GM21723 (cell line): ENCODE measurements at regions not wholly inside any gene's neighbourhood (a gene's known extent, or its start where the extent isn't known, plus 50 kb on each side); places are given as distances from the start of the nearest gene placed in this dataset.

Source experiments
- ATAC-seq: cut with Tn5 transposase; IDR thresholded peaks from one replicate; pipeline ENCODE4 v1.9.1; 2021; ENCODE audit warnings: mild to moderate bottlenecking, moderate library complexity; ENCODE audit not compliant: unreplicated experiment

GRCh38 chr1:24990136-24990535 lies 60.1 kb upstream of the RUNX3 start:
- ATAC-seq, result no peak

GRCh38 chr1:24989082-24989481 lies 59.0 kb upstream of the RUNX3 start:
- ATAC-seq, result no peak

GRCh38 chr1:24988558-24988912 lies 58.5 kb upstream of the RUNX3 start:
- ATAC-seq, result no peak

- ATAC-seq, result no peak
These were observed 57.9 kb upstream of the RUNX3 start for GRCh38 chr1:24987875-24988557.

GRCh38 chr1:24987424-24987823 lies 57.3 kb upstream of the RUNX3 start:
- no peak for ATAC-seq

GRCh38 chr1:24986372-24986965 lies 56.4 kb upstream of the RUNX3 start:
- ATAC-seq, result no peak

- no peak for ATAC-seq
These were observed 55.7 kb upstream of the RUNX3 start for GRCh38 chr1:24985737-24986136.

- ATAC-seq, result no peak
These were observed 54.9 kb upstream of the RUNX3 start for GRCh38 chr1:24984800-24985522.

- no peak for ATAC-seq
These were observed 54.2 kb upstream of the RUNX3 start for GRCh38 chr1:24984300-24984699.

GRCh38 chr1:24983006-24983680 lies 53.1 kb upstream of the RUNX3 start:
- no peak for ATAC-seq

- no peak for ATAC-seq
These were observed 51.5 kb upstream of the RUNX3 start for GRCh38 chr1:24981631-24982005.

GRCh38 chr1:24980836-24981630 lies 51.0 kb upstream of the RUNX3 start:
- ATAC-seq, result no peak
